GM18867 (cell line): ENCODE measurements at regions not wholly inside any gene's neighbourhood (a gene's known extent, or its start where the extent isn't known, plus 50 kb on each side); places are given as distances from the start of the nearest gene placed in this dataset.

Experiments used
- ATAC-seq: cut with Tn5 transposase; IDR thresholded peaks from one replicate; pipeline ENCODE4 v1.9.1; 2021; ENCODE audit warnings: mild to moderate bottlenecking, moderate library complexity; ENCODE audit not compliant: unreplicated experiment

- ATAC-seq, result no peak
Measured at GRCh38 chr9:82367016-82367415, 378.4 kb downstream of the SPATA31D1 start.

- no peak for ATAC-seq
Measured at GRCh38 chr9:82367929-82368328, 379.4 kb downstream of the SPATA31D1 start.

- ATAC-seq, result no peak
Measured at GRCh38 chr9:82369251-82369945, 380.8 kb downstream of the SPATA31D1 start.

DNA sequence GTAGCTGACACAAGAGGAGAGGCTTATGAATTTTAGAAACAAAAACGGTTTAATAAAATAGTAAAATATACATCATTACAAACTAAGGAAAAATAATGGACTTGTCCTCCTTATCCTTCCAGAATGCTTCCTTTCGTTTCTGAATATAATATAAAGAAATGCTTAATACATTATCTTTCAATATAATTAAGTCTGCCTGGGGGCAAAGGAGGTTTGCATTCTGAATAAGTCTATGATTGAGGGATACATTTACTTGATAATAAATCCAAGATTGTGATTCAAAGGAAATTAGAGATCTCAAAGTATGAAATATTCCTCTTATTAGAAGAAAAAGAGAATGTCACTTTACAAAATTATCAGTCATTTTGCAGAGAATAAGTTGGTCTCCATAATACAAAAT is 386.5 kb downstream of the SPATA31D1 start:
- no peak for ATAC-seq

DNA sequence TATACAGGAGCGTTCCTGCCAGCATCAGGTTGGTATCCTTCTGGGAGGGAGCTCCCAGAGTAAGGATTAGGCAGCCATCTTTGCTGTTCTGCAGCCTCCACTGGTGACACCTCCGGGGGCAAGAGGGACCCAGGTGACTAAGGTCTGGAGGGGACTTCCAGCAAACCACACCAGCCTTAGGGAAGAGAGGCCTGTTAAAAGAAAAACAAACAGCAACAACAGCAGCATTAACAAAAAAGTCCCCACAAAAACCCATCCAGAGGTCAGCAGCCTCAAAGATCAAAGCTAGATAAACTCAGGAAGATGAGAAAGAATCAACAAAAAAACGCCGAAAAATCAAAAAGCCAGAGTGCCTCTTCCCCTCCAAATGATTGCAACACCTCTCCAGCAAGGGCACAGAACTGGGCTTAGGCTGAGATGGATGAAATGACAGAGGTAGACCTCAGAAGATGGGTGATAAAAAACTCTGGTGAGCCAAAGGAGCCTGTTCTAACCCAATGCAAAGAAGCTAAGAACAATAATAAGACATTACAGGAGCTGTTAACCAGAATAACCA is 388.2 kb downstream of the SPATA31D1 start:
- ATAC-seq, result no peak

DNA sequence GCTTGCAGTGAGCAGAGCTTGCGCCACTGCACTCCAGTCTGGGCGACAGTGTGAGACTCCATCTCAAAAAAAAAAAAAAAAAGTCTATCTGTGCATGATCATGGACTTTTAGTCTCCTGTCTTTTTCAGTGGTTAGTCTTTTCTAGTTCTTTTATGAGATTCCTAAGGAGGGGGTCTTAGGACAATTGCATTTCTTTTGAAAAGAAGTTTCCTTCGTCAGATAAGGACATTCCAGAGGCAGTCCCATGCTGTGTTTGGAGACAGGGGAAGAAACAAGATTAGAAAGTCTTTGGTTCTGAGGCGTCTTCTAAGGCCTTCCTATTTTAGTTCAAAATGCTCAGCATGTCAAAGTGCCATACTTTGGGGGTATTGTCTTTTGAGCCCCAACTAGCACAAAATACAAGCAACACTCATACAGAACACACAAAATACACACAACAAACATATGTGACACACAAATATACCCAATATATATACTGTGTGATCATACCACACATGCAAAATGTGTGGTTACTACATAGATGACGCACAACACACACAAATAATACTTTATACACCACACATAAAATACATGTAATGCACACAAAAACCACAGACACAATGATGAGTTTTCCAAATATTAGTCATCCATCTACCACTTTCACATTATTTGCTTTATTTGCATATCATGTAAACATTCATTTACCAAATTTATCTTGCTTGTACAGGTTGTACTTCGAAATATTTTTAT is 394.5 kb downstream of the SPATA31D1 start:
- no peak for ATAC-seq

DNA sequence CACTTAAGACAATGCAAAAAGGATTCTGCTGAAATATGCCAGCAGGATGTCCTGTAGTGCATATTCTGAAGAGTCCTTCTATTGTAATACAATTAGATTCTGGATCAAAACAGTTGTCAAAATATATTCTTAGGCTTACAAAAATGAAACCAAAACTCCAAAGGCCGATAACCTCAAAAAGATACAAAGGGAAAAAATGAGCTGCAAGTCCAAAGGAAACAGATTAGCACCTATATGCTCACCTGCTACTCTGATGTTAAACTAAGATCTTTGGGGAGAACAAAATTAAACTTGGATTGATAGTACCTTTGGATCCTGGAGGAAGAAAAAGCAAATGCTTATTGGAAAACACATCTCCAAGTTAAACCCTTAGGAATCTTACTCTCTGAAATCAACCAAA is 397.1 kb downstream of the SPATA31D1 start:
- ATAC-seq, result no peak

GRCh38 chr9:82397534-82397933 is 409.0 kb downstream of the SPATA31D1 start:
- no peak for ATAC-seq

GRCh38 chr9:82404196-82404870 is 415.8 kb downstream of the SPATA31D1 start:
- no peak for ATAC-seq

DNA sequence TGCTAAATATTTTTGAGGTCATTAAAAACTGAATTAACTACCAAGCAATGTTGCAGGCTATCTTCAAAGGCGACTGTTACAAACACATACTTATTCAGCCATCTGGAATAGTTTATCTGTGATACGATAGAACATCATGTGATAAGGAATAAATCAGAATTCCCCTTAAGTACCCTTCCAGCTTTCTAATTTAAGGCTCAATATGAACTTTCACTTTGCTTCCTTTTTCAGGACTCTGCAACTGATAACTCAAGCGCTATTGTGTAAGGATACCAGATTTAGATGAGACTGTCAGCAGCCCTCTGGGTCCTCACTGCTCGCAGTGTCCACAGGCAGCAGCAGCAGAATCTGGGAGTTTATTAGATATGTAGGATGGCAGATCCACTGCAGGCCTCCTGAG is 416.3 kb downstream of the SPATA31D1 start:
- ATAC-seq, result no peak

DNA sequence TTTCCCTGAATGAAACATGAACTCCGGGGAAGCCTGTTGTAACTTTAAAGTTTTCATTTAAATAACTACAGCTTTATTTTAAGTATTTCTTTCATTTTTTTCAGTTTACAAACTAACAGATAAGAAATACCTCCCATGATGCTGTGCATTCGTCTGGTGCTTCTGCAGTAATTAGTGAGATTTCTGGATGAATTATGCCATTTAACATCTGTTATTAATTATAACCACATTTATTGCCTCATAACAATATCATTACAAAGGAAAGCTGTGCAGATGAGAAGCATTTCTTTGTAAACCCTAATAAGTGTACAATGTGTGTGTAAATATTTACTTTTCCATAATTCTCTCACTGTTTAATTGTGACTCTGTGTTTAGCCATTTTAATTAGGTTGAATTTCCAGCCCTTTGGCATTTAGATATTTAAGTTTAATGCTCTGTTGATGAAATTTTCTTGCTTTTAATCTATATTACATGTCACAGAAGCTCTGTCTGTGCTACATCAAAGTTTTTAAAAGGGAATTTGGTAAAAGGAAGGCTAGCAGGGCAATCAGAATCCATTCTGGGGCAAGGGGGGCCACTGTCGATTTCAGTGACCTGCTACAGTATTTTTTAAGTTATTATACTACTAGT is 418.0 kb downstream of the SPATA31D1 start:
- no peak for ATAC-seq

GRCh38 chr9:82410306-82410705 is 421.7 kb downstream of the SPATA31D1 start:
- peak; percentile 83 for ATAC-seq

DNA sequence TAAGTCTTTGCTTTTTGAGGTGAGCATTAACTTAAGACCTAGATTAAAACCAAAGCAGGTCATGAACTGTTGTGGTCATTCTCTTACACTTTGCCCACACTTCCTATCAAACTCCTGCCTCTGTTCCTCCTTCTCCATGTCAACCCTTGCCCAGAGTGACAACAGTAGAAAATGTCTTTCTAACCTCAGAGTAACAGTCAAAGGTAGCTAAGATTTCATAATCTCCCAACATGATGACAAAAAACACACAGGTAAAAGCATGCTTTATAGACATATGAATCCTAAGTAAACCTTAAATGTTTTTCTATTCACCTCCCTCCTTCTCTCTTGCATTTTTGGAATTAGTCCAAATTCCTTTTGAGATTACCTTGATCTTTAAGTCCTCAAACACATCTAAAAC is 422.3 kb downstream of the SPATA31D1 start:
- ATAC-seq, result peak; percentile 12

DNA sequence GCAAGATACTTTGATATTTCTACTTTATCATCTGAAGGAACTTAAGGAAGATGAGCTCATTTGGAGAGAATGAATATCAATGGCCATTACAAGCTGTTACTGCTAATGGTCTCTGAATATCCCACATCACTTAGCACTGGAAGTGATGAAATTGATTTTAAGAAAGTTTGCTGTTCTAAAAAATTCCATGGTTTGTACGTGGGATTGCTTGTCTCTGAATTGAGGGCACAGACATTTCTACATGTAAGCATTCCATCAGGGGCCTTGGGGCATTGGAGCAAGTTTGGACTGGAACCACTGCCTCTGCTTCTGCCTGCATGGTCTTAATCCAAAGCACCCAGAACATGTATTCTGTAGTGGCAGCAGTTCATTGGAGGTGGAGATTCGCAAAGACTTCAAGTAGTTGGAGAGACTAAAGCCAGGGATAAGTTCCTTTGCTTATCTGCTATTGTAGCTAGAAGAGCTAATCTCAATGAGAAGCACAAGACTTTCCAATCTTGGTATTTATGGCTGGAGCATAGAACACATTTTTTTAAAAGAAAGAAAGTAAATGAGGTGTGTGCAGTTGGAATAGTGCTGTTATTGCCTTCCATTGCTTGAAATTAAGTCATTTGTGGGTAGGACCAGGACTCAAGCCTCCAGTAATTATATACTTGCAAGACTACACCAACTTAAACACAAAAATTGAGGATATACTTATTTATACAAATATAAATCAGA is 424.2 kb downstream of the SPATA31D1 start:
- no peak for ATAC-seq

DNA sequence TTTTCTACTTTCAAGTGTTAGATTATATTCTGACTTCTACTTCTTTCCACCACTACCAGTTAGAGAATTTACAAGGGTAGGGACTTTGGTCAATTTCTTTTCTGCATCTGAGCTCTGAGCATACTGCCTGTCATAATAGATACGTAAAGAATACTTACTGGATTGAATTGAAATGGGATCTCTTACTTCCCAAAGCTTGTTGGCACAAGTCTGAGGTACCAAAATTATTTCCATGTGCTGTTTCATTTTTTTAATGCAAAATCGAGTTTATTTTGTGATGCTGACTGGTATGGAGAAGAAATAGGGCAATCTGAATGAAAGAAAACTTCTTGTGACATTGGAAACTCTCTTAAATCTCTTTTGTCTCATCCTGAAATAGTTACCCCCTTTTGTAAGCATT is 428.9 kb downstream of the SPATA31D1 start:
- ATAC-seq, result no peak

- no peak for ATAC-seq
Measured at GRCh38 chr9:82418334-82418733, 429.8 kb downstream of the SPATA31D1 start.

GRCh38 chr9:82419696-82420486 is 431.3 kb downstream of the SPATA31D1 start:
- ATAC-seq, result no peak

- ATAC-seq, result no peak
Measured at GRCh38 chr9:82421498-82421897, 432.9 kb downstream of the SPATA31D1 start.

DNA sequence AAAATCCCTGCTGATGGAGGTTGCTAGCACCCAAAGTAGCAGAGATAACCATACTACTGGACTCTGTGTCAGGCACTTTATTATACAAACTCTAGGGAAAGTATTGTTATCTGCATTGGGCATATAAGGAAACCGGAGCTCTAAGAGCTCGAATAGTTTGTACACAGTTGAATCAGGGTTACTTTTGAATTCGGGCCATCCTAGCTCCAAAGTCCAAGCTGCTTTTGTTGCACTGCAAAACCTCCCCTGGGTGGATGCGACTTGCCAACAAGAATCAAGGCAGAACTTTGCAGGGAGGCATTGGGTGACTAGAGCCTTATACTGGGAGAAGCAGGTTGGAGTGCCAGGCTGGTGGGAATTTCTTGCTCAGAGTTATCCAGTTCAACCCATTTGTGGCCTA is 435.1 kb downstream of the SPATA31D1 start:
- ATAC-seq, result no peak

DNA sequence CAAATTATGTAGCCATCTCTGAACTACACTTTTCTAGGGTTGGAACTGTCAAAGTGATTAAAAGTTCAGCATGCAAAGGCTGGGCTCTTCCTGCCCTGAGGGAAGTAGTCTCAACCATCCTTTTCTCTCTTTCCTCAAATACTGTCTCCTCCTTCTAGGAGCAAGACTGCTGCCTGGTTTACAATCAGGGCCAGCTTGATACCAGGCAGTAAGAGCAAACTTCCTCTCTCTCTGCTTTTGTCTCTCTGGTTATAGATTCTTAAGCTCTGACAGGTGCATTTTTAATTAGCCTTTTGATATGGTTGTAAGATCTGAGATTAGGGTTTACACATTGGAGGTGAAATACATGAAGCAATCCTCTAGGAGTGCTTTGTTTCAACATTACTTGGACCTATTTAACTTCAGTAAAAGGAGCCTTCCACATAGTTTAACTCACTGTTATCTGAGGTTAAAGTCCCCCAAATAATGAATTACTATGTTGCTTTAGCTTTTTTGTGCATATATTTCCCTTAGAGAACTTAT is 436.1 kb downstream of the SPATA31D1 start:
- no peak for ATAC-seq
